Ishikawa (cell line): ENCODE measurements at regions not wholly inside any gene's neighbourhood (a gene's known extent, or its start where the extent isn't known, plus 50 kb on each side); places are given as distances from the start of the nearest gene placed in this dataset.

ENCODE experiments used
- CREB1 ChIP-seq: IDR thresholded peaks from 2 replicates; pipeline ENCODE4 v1.6.1; 2012; ENCODE audit warnings: low read depth
- EGR1 ChIP-seq: IDR thresholded peaks from 2 replicates; pipeline ENCODE4 v1.6.1; 2012
- EP300 ChIP-seq: IDR thresholded peaks from 2 replicates; pipeline ENCODE4 v1.6.1; 2012; ENCODE audit warnings: borderline replicate concordance
- FOXM1 ChIP-seq: IDR thresholded peaks from 2 replicates; pipeline ENCODE4 v1.6.1; 2012; ENCODE audit warnings: low read depth, borderline replicate concordance
- NFIC ChIP-seq: IDR thresholded peaks from 2 replicates; pipeline ENCODE4 v1.6.1; 2012
- RAD21 ChIP-seq: IDR thresholded peaks from 2 replicates; pipeline ENCODE4 v1.6.1; 2012; ENCODE audit warnings: low read depth
- TAF1 ChIP-seq: IDR thresholded peaks from 2 replicates; pipeline ENCODE4 v1.6.1; 2012; ENCODE audit warnings: low read depth, mild to moderate bottlenecking
- TCF12 ChIP-seq: IDR thresholded peaks from 2 replicates; pipeline ENCODE4 v1.6.1; 2012; ENCODE audit warnings: low read depth
- USF1 ChIP-seq: IDR thresholded peaks from 2 replicates; pipeline ENCODE4 v1.6.1; 2012
- YY1 ChIP-seq: IDR thresholded peaks from 2 replicates; pipeline ENCODE4 v1.6.1; 2012; ENCODE audit warnings: low read depth
- ZBTB7A ChIP-seq: IDR thresholded peaks from 2 replicates; pipeline ENCODE4 v1.6.1; 2012; ENCODE audit warnings: low read depth
- TF ChIP-seq, protein P1 (sequence below): IDR thresholded peaks from 2 replicates; pipeline ENCODE4 v1.6.1; 2012; ENCODE audit warnings: low read depth, mild to moderate bottlenecking
- TF ChIP-seq, protein P2 (sequence below): IDR thresholded peaks from 2 replicates; pipeline ENCODE4 v1.6.1; 2012

DNA sequence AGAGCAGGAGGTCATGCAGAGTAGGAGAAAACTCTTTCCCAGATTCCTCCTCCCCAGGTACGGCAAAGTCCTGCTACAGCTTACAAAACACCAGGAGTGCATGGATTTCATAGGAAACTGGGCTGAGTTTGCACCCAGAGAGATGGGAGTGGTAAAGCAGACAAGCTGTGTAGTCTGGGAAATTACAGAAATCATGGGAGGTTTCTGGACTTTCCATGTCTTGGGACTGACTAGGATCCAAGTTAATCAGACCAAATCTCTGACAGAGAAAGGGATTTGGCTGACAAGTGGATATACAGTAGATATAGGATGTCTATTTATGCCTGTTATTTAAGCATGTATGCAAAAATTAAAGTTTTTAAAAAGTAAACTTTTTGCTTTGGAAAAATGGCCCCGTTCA, 205.4 kb upstream of the ACVR2A start:
- TF ChIP-seq TAF1 (no peak), RAD21 (no peak), TCF12 (no peak), YY1 (no peak), EGR1 (no peak), CREB1 (no peak), NFIC (no peak), EP300 (no peak), USF1 (no peak), ZBTB7A (no peak), FOXM1 (no peak)
- TF ChIP-seq, protein P1, sequence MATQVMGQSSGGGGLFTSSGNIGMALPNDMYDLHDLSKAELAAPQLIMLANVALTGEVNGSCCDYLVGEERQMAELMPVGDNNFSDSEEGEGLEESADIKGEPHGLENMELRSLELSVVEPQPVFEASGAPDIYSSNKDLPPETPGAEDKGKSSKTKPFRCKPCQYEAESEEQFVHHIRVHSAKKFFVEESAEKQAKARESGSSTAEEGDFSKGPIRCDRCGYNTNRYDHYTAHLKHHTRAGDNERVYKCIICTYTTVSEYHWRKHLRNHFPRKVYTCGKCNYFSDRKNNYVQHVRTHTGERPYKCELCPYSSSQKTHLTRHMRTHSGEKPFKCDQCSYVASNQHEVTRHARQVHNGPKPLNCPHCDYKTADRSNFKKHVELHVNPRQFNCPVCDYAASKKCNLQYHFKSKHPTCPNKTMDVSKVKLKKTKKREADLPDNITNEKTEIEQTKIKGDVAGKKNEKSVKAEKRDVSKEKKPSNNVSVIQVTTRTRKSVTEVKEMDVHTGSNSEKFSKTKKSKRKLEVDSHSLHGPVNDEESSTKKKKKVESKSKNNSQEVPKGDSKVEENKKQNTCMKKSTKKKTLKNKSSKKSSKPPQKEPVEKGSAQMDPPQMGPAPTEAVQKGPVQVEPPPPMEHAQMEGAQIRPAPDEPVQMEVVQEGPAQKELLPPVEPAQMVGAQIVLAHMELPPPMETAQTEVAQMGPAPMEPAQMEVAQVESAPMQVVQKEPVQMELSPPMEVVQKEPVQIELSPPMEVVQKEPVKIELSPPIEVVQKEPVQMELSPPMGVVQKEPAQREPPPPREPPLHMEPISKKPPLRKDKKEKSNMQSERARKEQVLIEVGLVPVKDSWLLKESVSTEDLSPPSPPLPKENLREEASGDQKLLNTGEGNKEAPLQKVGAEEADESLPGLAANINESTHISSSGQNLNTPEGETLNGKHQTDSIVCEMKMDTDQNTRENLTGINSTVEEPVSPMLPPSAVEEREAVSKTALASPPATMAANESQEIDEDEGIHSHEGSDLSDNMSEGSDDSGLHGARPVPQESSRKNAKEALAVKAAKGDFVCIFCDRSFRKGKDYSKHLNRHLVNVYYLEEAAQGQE, result no peak
- TF ChIP-seq, protein P2, sequence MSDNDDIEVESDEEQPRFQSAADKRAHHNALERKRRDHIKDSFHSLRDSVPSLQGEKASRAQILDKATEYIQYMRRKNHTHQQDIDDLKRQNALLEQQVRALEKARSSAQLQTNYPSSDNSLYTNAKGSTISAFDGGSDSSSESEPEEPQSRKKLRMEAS, result no peak
